ENCODE measurements at regions not wholly inside any gene's neighbourhood (a gene's known extent, or its start where the extent isn't known, plus 50 kb on each side); places are given as distances from the start of the nearest gene placed in this dataset.

DNA sequence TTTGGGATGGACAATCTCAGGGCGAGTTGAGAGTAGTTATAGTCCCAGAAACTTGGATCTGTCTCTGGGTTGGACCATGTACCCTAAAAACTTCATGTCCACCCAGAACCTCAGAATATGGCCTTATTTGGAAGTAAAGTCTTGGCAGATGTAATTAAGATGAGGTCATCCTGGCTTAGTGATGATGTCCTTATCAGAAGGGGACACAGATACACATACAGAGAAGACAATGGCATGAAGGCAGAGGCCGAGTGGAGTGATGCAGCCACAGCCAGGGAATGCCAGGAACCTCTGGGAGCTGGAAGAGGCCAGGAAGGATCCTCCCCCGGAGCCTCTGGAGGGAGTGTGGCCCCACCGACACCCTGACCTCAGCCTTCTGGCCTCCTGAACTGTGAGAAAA, 61.2 kb upstream of the STX18 start:
- dilution Hi-C loops (cut with MboI; ENCODE audit: extremely low pct_ligation_motif_present, low sequenced_read_pairs) = no loop called here
- Histone ChIP-seq H3K9ac (replicated peaks; ENCODE audit: extremely low read depth, insufficient read depth, low read length) (no peak overlapping the region), H3K4me1 (ENCODE audit: control insufficient read depth, extremely low read depth, insufficient read depth, low read length) (peaks cover 2% of the 10 kb centered on the region), H4K20me1 (replicated peaks; ENCODE audit: control insufficient read depth, extremely low read depth, insufficient read depth, low read length) (no peaks in the 10 kb centered on the region), H3K27me3 (ENCODE audit: control insufficient read depth in 2 of 2, insufficient read depth in 2 of 2, low read length in 2 of 2) (no peaks in the 10 kb centered on the region), H3K36me3 (ENCODE audit: control insufficient read depth in 2 of 2, extremely low read depth in 1 of 2, insufficient read depth in 2 of 2, low read length in 2 of 2) (no peaks in the 10 kb centered on the region), H3K9me3 (replicated peaks; ENCODE audit: control insufficient read depth, insufficient read depth, low read length) (no peaks in the 10 kb centered on the region), H3K27ac (ENCODE audit: insufficient read depth, low read depth, low read length) (no peak overlapping the region), H3K9me1 (replicated peaks; ENCODE audit: control insufficient read depth, extremely low read depth, insufficient read depth, low read length) (no peaks in the 10 kb centered on the region), H2AFZ (ENCODE audit: low read depth, low read length) (no peak overlapping the region), H3K4me2 (ENCODE audit: insufficient read depth, low read length) (no peak overlapping the region), H3K79me2 (ENCODE audit: control insufficient read depth, insufficient read depth, low read length) (no peaks in the 10 kb centered on the region), H3K4me3 (replicated peaks in 1 of 3; ENCODE audit: insufficient read depth in 1 of 3, low read depth in 1 of 3, low read length in 3 of 3) (no peak overlapping the region)
- no peak for FAIRE-seq
- POLR2A ChIA-PET = no interaction called here
- CTCF ChIA-PET = no interaction called here
- no peak for DNase-seq (ENCODE audit: low read depth, low spot score)
- intact Hi-C loops (cut with micrococcal nuclease) = no loop called here
- no TSS peak for BruUV-seq (replicated peaks)
- TF ChIP-seq MYC (IDR thresholded peaks at IDR 0.05; ENCODE audit: low read depth, low read length) = no peak

DNA sequence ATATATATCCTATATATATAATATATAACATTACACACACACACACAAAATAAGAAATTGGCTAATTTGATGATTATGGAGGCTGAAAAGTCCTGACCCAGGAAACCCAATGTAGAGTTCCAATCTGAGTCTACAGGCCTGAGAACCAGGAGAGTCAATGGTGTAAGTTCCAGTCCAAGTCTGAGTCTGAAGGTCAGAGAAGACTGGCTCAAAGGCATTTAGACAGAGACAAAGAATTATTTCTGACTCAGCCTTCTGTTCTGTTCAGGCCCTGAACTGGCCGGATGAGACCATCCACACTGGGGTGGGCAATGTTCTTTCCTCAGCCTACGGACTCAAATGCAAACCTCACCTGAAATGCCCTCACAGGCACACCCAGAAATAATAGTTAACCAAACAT, 60.6 kb upstream of the STX18 start:
- Histone ChIP-seq H3K9me3 (replicated peaks; ENCODE audit: control insufficient read depth, insufficient read depth, low read length) (no peaks in the 10 kb centered on the region), H3K4me3 (replicated peaks in 1 of 3; ENCODE audit: insufficient read depth in 1 of 3, low read depth in 1 of 3, low read length in 3 of 3) (no peak overlapping the region), H3K9me1 (replicated peaks; ENCODE audit: control insufficient read depth, extremely low read depth, insufficient read depth, low read length) (no peaks in the 10 kb centered on the region), H3K4me1 (ENCODE audit: control insufficient read depth, extremely low read depth, insufficient read depth, low read length) (peaks cover 2% of the 10 kb centered on the region), H3K27ac (ENCODE audit: insufficient read depth, low read depth, low read length) (no peak overlapping the region), H3K27me3 (ENCODE audit: control insufficient read depth in 2 of 2, insufficient read depth in 2 of 2, low read length in 2 of 2) (no peaks in the 10 kb centered on the region), H3K79me2 (ENCODE audit: control insufficient read depth, insufficient read depth, low read length) (no peaks in the 10 kb centered on the region), H4K20me1 (replicated peaks; ENCODE audit: control insufficient read depth, extremely low read depth, insufficient read depth, low read length) (no peaks in the 10 kb centered on the region), H3K4me2 (ENCODE audit: insufficient read depth, low read length) (no peak overlapping the region), H3K36me3 (ENCODE audit: control insufficient read depth in 2 of 2, extremely low read depth in 1 of 2, insufficient read depth in 2 of 2, low read length in 2 of 2) (no peaks in the 10 kb centered on the region), H3K9ac (replicated peaks; ENCODE audit: extremely low read depth, insufficient read depth, low read length) (no peak overlapping the region), H2AFZ (ENCODE audit: low read depth, low read length) (no peak overlapping the region)
- DNase-seq (ENCODE audit: low read depth, low spot score) = no peak
- intact Hi-C loops (cut with micrococcal nuclease) (no loop called here), dilution Hi-C loops (cut with MboI; ENCODE audit: extremely low pct_ligation_motif_present, low sequenced_read_pairs) (no loop called here)
- TF ChIP-seq POLR2AphosphoS5 (IDR thresholded peaks at IDR 0.05; ENCODE audit: insufficient read depth, low read depth, low read length) = no peak
- TF ChIP-seq GATA2 (IDR thresholded peaks at IDR 0.05; ENCODE audit: insufficient read depth, insufficient read length, low read depth, low read length) = no peak
- TF ChIP-seq POLR2A (IDR thresholded peaks at IDR 0.05; ENCODE audit: low read depth, low read length) = no peak
- no peak for TF ChIP-seq MYC (IDR thresholded peaks at IDR 0.05; ENCODE audit: low read depth, low read length)
- no peak for TF ChIP-seq EZH2 (IDR thresholded peaks at IDR 0.05; ENCODE audit: borderline replicate concordance, low read depth, low read length, severe bottlenecking)
- BruUV-seq (replicated peaks) = no TSS peak
- no peak for FAIRE-seq
- ChIA-PET POLR2A (no interaction called here), CTCF (interaction anchor here (1.7 kb wide), 1 partner anchor 11 kb away, joined by 5 read pairs; no protein-coding TSS in a partner anchor)

Data from endothelial cell of umbilical vein (primary cell).